ENCODE measurements at regions not wholly inside any gene's neighbourhood (a gene's known extent, or its start where the extent isn't known, plus 50 kb on each side); places are given as distances from the start of the nearest gene placed in this dataset.

DNA sequence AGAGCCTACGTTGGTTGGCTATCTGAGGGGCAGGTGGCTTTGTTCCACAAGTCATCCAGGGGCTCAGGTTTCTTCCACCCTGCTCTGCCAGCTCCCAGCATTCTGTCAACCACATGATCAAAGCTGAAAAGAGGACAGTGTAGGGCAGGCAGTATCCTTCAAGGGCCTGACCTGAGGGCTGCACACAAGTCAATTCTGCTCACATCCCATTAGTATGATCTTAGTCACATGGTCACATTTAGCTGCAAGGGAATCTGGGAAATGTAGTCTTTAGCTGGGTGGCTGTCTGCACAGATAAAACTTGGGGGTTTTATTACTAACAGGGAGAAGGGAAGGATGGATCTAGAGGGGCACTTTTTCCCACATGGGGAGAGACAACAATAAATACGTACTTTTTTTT is 97.3 kb downstream of the SALL1 start:
- Histone ChIP-seq H3K9me3 (ENCODE audit: control insufficient read depth, low read length) (no peaks in the 10 kb centered on the region), H3K27ac (ENCODE audit: low read length) (no peak overlapping the region), H3K27me3 (ENCODE audit: control insufficient read depth, insufficient read depth) (peaks cover 4% of the 10 kb centered on the region), H3K4me1 (ENCODE audit: control insufficient read depth, insufficient read depth, low read length) (no peaks in the 10 kb centered on the region), H3K4me3 (ENCODE audit: low read length) (no peak overlapping the region)
- DNase-seq: no peak
- 67% methylated on average over 2 of the region's 2 CpGs for WGBS
- intact Hi-C loops (cut with DNase I): no loop called here
- no peak for ATAC-seq

DNA sequence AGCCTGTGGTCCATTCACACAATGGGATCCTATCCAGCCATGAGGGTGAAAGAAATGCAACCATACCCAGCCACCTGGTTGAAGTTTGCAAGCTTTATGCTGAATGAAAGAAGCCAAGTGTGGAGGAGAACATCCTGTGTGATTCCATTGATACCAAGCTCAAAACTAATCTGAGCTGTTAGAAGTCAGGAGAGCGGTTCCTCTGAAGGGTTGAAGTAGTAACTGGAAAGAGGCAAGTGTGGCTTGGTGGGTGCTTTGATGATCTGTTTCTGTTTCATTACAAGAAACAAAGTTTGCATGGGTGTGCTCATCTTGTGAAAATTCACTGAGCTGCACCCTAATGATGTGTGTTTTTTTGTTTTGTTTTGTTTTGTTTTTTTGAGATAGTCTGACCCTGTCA is 99.4 kb downstream of the SALL1 start:
- H3K4me1 ChIP-seq (ENCODE audit: control insufficient read depth, insufficient read depth, low read length): no peaks in the 10 kb centered on the region
- DNase-seq (no peak), ATAC-seq (no peak)
- no peaks in the 10 kb centered on the region for H3K27me3 ChIP-seq (ENCODE audit: control insufficient read depth, insufficient read depth)
- intact Hi-C loops (cut with DNase I): no loop called here
- 87% methylated on average over 1 of the region's 1 CpG for WGBS
- H3K27ac ChIP-seq (ENCODE audit: low read length): no peak overlapping the region
- no peaks in the 10 kb centered on the region for H3K9me3 ChIP-seq (ENCODE audit: control insufficient read depth, low read length)
- H3K4me3 ChIP-seq (ENCODE audit: low read length): no peak overlapping the region

DNA sequence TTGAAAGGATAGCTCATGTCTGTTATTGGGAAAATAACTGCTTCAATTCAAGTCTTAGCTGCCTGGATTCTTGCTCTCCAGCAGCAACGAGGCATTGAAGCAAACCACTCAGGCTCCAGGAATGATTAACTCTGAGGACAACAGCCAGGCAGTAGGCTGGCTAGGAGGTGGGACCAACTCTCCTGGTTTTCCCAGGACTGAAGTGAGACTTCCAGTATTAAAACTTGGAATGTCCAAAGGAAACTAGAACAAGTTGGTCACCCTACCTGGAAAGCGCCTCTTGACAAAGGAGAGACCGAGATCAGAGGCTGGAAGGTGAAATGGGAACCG is 100.7 kb downstream of the SALL1 start:
- 67% methylated on average over 4 of the region's 4 CpGs for WGBS
- ATAC-seq: no peak
- Histone ChIP-seq H3K4me1 (ENCODE audit: control insufficient read depth, insufficient read depth, low read length) (no peaks in the 10 kb centered on the region), H3K9me3 (ENCODE audit: control insufficient read depth, low read length) (no peaks in the 10 kb centered on the region), H3K27me3 (ENCODE audit: control insufficient read depth, insufficient read depth) (no peaks in the 10 kb centered on the region), H3K27ac (ENCODE audit: low read length) (no peak overlapping the region), H3K4me3 (ENCODE audit: low read length) (no peak overlapping the region)
- no peak for DNase-seq
- intact Hi-C loops (cut with DNase I): no loop called here

DNA sequence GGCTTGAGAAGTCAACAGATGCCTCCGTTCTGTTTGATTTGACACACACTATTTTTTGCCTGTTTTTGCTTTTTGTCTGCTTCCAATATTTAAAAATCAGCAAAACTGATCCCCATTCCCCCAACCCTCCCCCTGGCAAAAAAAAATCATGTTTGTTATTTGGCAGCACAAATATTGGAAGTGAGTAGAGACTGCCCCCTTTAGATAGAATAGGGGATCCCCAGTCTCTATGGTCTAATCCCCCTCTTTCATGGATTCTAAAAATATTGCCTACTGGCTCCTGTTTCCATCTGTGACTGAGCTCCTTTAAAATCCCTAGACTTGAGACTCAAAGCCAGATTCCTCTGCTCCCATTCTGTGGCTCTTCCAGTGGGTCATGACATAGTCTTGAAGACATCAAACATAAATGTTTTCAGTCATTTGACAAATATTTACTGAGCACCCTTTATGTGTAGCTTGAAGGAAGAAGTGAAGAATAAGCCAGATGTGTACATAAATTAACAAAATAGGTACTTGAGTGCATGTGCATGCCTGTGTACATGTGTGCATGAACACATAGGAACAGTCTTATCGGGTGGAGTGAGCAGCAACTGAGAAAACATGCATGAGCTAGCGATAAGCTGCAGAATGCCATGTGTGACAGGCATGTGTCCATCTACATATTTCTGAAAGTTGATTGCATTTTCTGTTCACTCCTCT is 101.2 kb downstream of the SALL1 start:
- no peak for DNase-seq
- 85% methylated on average over 3 of the region's 3 CpGs for WGBS
- intact Hi-C loops (cut with DNase I): no loop called here
- no peaks in the 10 kb centered on the region for H3K27me3 ChIP-seq (ENCODE audit: control insufficient read depth, insufficient read depth)
- no peaks in the 10 kb centered on the region for H3K9me3 ChIP-seq (ENCODE audit: control insufficient read depth, low read length)
- H3K4me1 ChIP-seq (ENCODE audit: control insufficient read depth, insufficient read depth, low read length): no peaks in the 10 kb centered on the region
- no peak overlapping the region for H3K4me3 ChIP-seq (ENCODE audit: low read length)
- no peak overlapping the region for H3K27ac ChIP-seq (ENCODE audit: low read length)
- ATAC-seq: no peak

DNA sequence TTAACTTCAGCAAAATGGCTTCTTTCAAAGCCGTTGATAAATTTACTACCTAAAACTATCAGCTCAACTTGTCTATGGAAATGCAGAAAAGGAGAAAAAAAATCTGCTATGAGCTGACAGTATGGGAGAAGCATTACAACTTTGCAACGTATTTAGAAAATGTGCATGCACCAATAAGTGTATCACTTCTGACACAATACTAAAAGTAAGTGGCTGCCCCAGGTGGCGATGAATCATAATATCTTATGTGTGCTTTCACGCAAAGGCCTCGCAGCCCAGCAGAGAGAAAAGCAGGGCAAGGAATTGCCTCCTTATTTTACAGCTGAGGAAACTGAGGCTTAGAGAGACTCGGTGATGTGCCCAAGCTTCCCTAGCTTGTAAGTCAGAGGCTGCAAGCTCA is 101.8 kb downstream of the SALL1 start:
- intact Hi-C loops (cut with DNase I): no loop called here

DNA sequence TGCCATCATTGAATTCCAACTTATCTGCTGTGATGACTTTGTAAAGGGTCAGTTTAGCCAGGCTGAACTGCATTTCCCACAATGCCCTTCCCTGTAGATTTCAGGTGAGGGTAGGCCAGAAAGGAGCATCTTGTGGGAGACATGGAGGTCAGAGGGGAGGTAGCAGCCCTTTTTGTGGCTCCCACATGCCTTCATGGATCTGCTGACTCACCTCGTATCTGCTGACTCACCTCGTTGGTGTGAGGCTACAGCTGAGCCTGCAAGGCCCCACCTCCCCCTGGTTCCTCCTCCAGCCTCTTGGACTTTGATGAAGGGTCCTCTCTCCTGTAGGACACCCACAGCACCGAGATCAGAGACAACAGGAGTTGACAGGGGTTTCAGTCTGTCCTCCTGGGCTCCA is 102.5 kb downstream of the SALL1 start:
- H3K27me3 ChIP-seq (ENCODE audit: control insufficient read depth, insufficient read depth): no peaks in the 10 kb centered on the region
- DNase-seq (no peak), ATAC-seq (no peak)
- no peaks in the 10 kb centered on the region for H3K9me3 ChIP-seq (ENCODE audit: control insufficient read depth, low read length)
- H3K4me3 ChIP-seq (ENCODE audit: low read length): no peak overlapping the region
- H3K27ac ChIP-seq (ENCODE audit: low read length): no peak overlapping the region
- H3K4me1 ChIP-seq (ENCODE audit: control insufficient read depth, insufficient read depth, low read length): no peaks in the 10 kb centered on the region
- 48% methylated on average over 3 of the region's 3 CpGs for WGBS
- intact Hi-C loops (cut with DNase I): no loop called here

More for the DNA sequence above, 101.8 kb downstream of the SALL1 start:
- Histone ChIP-seq H3K27ac (ENCODE audit: low read length) (no peak overlapping the region), H3K4me3 (ENCODE audit: low read length) (no peak overlapping the region), H3K9me3 (ENCODE audit: control insufficient read depth, low read length) (no peaks in the 10 kb centered on the region), H3K27me3 (ENCODE audit: control insufficient read depth, insufficient read depth) (no peaks in the 10 kb centered on the region), H3K4me1 (ENCODE audit: control insufficient read depth, insufficient read depth, low read length) (no peaks in the 10 kb centered on the region)
- WGBS: 86% methylated on average over 6 of the region's 6 CpGs
- no peak for ATAC-seq
- DNase-seq: no peak

DNA sequence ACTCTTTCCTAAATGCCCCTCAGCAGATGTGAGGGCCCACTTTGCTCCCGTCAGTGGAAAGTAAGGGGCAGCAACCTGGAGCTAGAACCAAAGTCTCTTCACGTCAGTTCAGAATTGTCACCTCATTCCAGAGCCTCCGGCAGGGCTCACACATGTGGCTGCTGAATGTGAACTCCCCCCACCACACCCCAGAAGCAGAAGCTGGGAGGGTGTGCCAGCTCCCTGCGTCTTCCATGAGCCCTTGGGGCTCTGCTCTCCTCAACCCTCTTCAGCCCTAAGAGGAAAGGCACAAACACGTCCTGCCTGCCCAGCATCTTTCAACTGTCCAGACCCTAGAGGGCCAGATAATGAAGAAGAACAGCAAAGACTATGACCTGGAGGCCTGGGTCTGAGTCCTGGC is 105.3 kb downstream of the SALL1 start:
- WGBS: 77% methylated on average over 5 of the region's 5 CpGs
- H3K9me3 ChIP-seq (ENCODE audit: control insufficient read depth, low read length): no peaks in the 10 kb centered on the region
- no peaks in the 10 kb centered on the region for H3K4me1 ChIP-seq (ENCODE audit: control insufficient read depth, insufficient read depth, low read length)
- intact Hi-C loops (cut with DNase I): no loop called here
- DNase-seq: no peak
- ATAC-seq: no peak
- no peak overlapping the region for H3K4me3 ChIP-seq (ENCODE audit: low read length)
- H3K27ac ChIP-seq (ENCODE audit: low read length): no peak overlapping the region
- H3K27me3 ChIP-seq (ENCODE audit: control insufficient read depth, insufficient read depth): no peaks in the 10 kb centered on the region

DNA sequence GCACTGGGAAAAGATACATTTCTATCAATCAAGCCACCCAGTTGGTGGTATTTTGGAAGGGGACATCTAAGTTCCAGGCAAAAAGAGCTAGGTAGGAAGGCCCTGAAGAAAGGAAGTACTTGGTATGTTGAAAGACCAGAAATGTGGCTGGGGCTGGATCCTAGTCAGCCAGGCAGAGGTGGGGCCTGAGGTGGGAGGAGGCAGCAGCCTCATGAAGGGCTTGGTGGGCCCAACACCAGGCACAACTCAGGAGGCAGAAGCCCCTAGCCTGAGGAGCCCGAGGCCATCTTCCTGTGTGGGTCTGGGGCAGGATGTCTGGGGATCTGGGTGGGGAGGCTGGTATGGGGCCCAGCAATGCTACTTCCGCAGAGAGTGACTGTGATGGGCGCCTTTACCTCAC is 105.9 kb downstream of the SALL1 start:
- 76% methylated on average over 3 of the region's 3 CpGs for WGBS
- H3K9me3 ChIP-seq (ENCODE audit: control insufficient read depth, low read length): no peaks in the 10 kb centered on the region
- intact Hi-C loops (cut with DNase I): no loop called here

DNA sequence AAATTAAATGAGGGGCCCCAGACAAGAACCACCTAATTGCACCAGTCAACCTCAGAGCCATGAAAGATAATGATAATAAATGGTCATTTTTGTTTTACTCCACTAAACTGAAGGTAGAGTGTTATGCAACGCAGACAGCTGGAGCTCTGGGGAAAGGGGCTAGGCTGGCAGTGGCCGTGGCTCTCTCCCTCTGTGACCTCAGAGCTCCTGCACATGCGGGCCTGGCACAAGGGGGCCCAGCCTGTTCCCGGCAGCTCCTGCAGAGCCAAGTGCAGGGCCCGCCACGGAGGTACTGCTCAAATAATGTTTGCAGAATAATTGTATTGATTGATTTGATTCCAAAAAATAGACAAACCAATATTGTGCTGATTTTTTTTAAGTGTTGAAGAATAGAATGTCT is 109.5 kb downstream of the SALL1 start:
- no peaks in the 10 kb centered on the region for H3K9me3 ChIP-seq (ENCODE audit: control insufficient read depth, low read length)
- DNase-seq (no peak), ATAC-seq (no peak)
- no peak overlapping the region for H3K4me3 ChIP-seq (ENCODE audit: low read length)
- no peaks in the 10 kb centered on the region for H3K4me1 ChIP-seq (ENCODE audit: control insufficient read depth, insufficient read depth, low read length)
- intact Hi-C loops (cut with DNase I): no loop called here
- no peaks in the 10 kb centered on the region for H3K27me3 ChIP-seq (ENCODE audit: control insufficient read depth, insufficient read depth)
- H3K27ac ChIP-seq (ENCODE audit: low read length): no peak overlapping the region
- WGBS: 87% methylated on average over 6 of the region's 6 CpGs

More for the DNA sequence above, 105.9 kb downstream of the SALL1 start:
- no peak for ATAC-seq
- Histone ChIP-seq H3K27ac (ENCODE audit: low read length) (no peak overlapping the region), H3K4me1 (ENCODE audit: control insufficient read depth, insufficient read depth, low read length) (no peaks in the 10 kb centered on the region), H3K4me3 (ENCODE audit: low read length) (no peak overlapping the region), H3K27me3 (ENCODE audit: control insufficient read depth, insufficient read depth) (no peaks in the 10 kb centered on the region)
- DNase-seq: no peak

DNA sequence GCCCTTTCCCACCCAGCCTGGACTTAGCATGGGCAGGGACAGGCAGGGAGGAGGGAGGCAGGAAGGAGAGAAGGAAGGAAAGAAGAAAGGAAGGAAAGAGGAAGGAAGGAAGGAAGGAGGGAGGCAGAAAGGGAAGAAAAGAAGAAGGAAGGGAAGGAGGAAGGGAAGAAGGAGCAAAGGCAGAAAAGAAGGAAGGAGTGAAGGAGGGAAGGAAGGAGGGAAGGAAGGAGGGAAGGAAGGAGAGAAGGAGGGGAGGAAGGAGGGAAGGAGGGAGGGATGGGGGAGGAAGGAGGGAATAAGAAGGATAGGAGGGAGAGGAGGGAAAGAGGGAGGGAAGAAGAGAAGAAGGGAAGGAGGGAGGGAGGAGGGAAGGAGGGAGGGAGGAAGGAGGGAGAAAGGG is 110.4 kb downstream of the SALL1 start:
- Histone ChIP-seq H3K4me3 (ENCODE audit: low read length) (no peak overlapping the region), H3K4me1 (ENCODE audit: control insufficient read depth, insufficient read depth, low read length) (no peaks in the 10 kb centered on the region), H3K27me3 (ENCODE audit: control insufficient read depth, insufficient read depth) (no peaks in the 10 kb centered on the region), H3K27ac (ENCODE audit: low read length) (no peak overlapping the region), H3K9me3 (ENCODE audit: control insufficient read depth, low read length) (no peaks in the 10 kb centered on the region)
- intact Hi-C loops (cut with DNase I): no loop called here
- ATAC-seq (no peak), DNase-seq (no peak)

DNA sequence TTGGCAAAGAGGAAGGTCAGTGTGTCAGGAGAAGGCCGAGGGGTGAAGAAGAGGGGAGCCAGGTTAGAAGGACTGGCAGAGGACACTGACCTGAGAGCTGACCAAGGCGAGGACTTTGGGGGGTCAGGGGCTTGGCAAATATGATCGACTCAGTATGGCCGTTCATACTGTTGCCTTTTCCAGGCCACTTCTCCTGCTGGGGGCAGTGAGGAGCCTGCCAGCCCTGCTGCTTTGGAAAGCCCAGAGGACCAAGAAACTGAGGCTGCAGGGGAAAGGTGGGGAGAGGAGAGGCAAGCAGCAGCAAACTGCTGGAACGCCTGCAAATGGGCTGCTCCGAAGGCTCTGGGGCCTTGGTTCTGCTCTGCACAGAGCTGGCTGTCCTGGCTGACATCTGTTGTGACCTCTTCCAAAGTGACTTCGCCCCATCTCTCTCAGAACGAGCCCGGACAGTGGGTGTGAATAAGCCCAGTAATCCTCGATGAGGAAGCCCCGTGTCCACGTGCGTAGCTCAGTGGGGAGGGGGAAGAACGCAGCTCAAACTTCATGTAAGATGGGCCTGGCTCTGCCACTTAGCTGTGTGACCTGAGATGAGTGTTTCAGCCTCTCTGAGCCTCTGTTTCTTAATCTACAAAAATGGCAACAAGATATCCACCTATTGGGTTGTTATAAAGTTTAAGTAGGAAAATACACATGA is 111.3 kb downstream of the SALL1 start:
- WGBS: 71% methylated on average over 14 of the region's 14 CpGs
- intact Hi-C loops (cut with DNase I): no loop called here
- no peak overlapping the region for H3K27ac ChIP-seq (ENCODE audit: low read length)
- ATAC-seq: no peak
- no peak for DNase-seq
- no peaks in the 10 kb centered on the region for H3K9me3 ChIP-seq (ENCODE audit: control insufficient read depth, low read length)
- H3K4me3 ChIP-seq (ENCODE audit: low read length): no peak overlapping the region
- no peaks in the 10 kb centered on the region for H3K27me3 ChIP-seq (ENCODE audit: control insufficient read depth, insufficient read depth)
- H3K4me1 ChIP-seq (ENCODE audit: control insufficient read depth, insufficient read depth, low read length): no peaks in the 10 kb centered on the region

DNA sequence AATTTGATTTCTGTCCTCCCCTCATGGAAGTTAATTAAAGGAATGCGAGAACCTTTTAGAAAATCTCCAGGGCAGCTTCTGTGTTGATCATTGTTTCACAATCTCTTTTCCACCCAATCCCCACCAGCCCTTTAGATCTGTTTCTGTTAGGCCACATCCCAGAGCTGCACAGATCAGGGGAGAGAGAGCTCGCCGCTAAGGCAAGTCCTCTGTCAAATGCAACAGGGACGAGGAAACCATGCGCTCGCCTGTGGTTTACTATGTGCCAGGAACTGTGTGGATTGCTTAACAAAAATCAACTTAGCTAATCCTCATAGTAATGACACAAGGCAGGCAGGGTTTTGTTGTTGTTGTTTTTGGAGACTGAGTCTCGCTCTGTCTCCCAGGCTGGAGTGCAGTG is 115.4 kb downstream of the SALL1 start:
- intact Hi-C loops (cut with DNase I): no loop called here
- 86% methylated on average over 7 of the region's 7 CpGs for WGBS
- no peak overlapping the region for H3K4me3 ChIP-seq (ENCODE audit: low read length)

More for the DNA sequence above, 115.4 kb downstream of the SALL1 start:
- ATAC-seq (peak in 1 of 2 donors; percentile 45), DNase-seq (no peak)
- Histone ChIP-seq H3K27ac (ENCODE audit: low read length) (no peak overlapping the region), H3K4me1 (ENCODE audit: control insufficient read depth, insufficient read depth, low read length) (no peaks in the 10 kb centered on the region), H3K9me3 (ENCODE audit: control insufficient read depth, low read length) (no peaks in the 10 kb centered on the region), H3K27me3 (ENCODE audit: control insufficient read depth, insufficient read depth) (no peaks in the 10 kb centered on the region)

All from right cardiac atrium (tissue), 5 donors.